ENCODE measurements at regions not wholly inside any gene's neighbourhood (a gene's known extent, or its start where the extent isn't known, plus 50 kb on each side); places are given as distances from the start of the nearest gene placed in this dataset.

- H4K20me1 ChIP-seq (ENCODE audit: control insufficient read depth, extremely low read depth, insufficient read depth, low read length), result no peaks in the 10 kb centered on the region
- H2AFZ ChIP-seq (ENCODE audit: control insufficient read depth, low read length), result no peak overlapping the region
- H3K27ac ChIP-seq (ENCODE audit: control insufficient read depth, insufficient read depth, low read length), result no peak overlapping the region
- no peak for DNase-seq (ENCODE audit: low read depth, low spot score)
- no peak overlapping the region for H3K9ac ChIP-seq (ENCODE audit: control insufficient read depth, extremely low read depth, insufficient read depth, low read length)
- TF ChIP-seq EZH2 (IDR thresholded peaks at IDR 0.05; ENCODE audit: low read length), result no peak
- TF ChIP-seq, protein P1, sequence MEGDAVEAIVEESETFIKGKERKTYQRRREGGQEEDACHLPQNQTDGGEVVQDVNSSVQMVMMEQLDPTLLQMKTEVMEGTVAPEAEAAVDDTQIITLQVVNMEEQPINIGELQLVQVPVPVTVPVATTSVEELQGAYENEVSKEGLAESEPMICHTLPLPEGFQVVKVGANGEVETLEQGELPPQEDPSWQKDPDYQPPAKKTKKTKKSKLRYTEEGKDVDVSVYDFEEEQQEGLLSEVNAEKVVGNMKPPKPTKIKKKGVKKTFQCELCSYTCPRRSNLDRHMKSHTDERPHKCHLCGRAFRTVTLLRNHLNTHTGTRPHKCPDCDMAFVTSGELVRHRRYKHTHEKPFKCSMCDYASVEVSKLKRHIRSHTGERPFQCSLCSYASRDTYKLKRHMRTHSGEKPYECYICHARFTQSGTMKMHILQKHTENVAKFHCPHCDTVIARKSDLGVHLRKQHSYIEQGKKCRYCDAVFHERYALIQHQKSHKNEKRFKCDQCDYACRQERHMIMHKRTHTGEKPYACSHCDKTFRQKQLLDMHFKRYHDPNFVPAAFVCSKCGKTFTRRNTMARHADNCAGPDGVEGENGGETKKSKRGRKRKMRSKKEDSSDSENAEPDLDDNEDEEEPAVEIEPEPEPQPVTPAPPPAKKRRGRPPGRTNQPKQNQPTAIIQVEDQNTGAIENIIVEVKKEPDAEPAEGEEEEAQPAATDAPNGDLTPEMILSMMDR (optimal IDR thresholded peaks at IDR 0.05 in 1 of 3, IDR thresholded peaks at IDR 0.05 in 1 of 3, conservative IDR thresholded peaks at IDR 0.05 in 1 of 3; ENCODE audit: extremely low read depth in 1 of 3, insufficient read depth in 2 of 3, low read length in 3 of 3), result no peak
- no peaks in the 10 kb centered on the region for H3K79me2 ChIP-seq (ENCODE audit: control insufficient read depth, insufficient read depth, low read length)
- H3K4me2 ChIP-seq (ENCODE audit: control insufficient read depth, extremely low read depth, insufficient read depth, low read depth, low read length), result no peak overlapping the region
- H3K4me3 ChIP-seq (ENCODE audit: control insufficient read depth in 2 of 3, extremely low read depth in 1 of 3, insufficient read depth in 2 of 3, low read depth in 1 of 3, low read length in 3 of 3), result no peak overlapping the region
- no peaks in the 10 kb centered on the region for H3K4me1 ChIP-seq (ENCODE audit: control insufficient read depth, extremely low read depth, insufficient read depth, low read length)
- FAIRE-seq, result no peak
- no peaks in the 10 kb centered on the region for H3K36me3 ChIP-seq (ENCODE audit: control insufficient read depth in 2 of 2, extremely low read depth in 1 of 2, insufficient read depth in 2 of 2, low read length in 2 of 2)
- no peaks in the 10 kb centered on the region for H3K27me3 ChIP-seq (ENCODE audit: control insufficient read depth, extremely low read depth, insufficient read depth, low read length)
- dilution Hi-C loops (cut with MboI; ENCODE audit: extremely low pct_ligation_motif_present, low sequenced_read_pairs), result no loop called here
- no peaks in the 10 kb centered on the region for H3K9me1 ChIP-seq (ENCODE audit: control insufficient read depth, extremely low read depth, insufficient read depth, low read length)
- peaks cover 2% of the 10 kb centered on the region for H3K9me3 ChIP-seq (ENCODE audit: control insufficient read depth, low read depth, low read length)
These were observed 534.8 kb upstream of the CDH7 start for GRCh38 chr18:65215865-65216466.

- H3K4me2 ChIP-seq (ENCODE audit: control insufficient read depth, extremely low read depth, insufficient read depth, low read depth, low read length), result no peak overlapping the region
- no peak overlapping the region for H2AFZ ChIP-seq (ENCODE audit: control insufficient read depth, low read length)
- H3K27ac ChIP-seq (ENCODE audit: control insufficient read depth, insufficient read depth, low read length), result no peak overlapping the region
- no peaks in the 10 kb centered on the region for H3K36me3 ChIP-seq (ENCODE audit: control insufficient read depth in 2 of 2, extremely low read depth in 1 of 2, insufficient read depth in 2 of 2, low read length in 2 of 2)
- FAIRE-seq, result no peak
- H3K9me3 ChIP-seq (ENCODE audit: control insufficient read depth, low read depth, low read length), result peaks cover 2% of the 10 kb centered on the region
- dilution Hi-C loops (cut with MboI; ENCODE audit: extremely low pct_ligation_motif_present, low sequenced_read_pairs), result no loop called here
- H3K79me2 ChIP-seq (ENCODE audit: control insufficient read depth, insufficient read depth, low read length), result no peaks in the 10 kb centered on the region
- no peak overlapping the region for H3K4me3 ChIP-seq (ENCODE audit: control insufficient read depth in 2 of 3, extremely low read depth in 1 of 3, insufficient read depth in 2 of 3, low read depth in 1 of 3, low read length in 3 of 3)
- no peaks in the 10 kb centered on the region for H4K20me1 ChIP-seq (ENCODE audit: control insufficient read depth, extremely low read depth, insufficient read depth, low read length)
- H3K9me1 ChIP-seq (ENCODE audit: control insufficient read depth, extremely low read depth, insufficient read depth, low read length), result no peaks in the 10 kb centered on the region
- no peaks in the 10 kb centered on the region for H3K4me1 ChIP-seq (ENCODE audit: control insufficient read depth, extremely low read depth, insufficient read depth, low read length)
- DNase-seq (ENCODE audit: low read depth, low spot score), result no peak
- no peaks in the 10 kb centered on the region for H3K27me3 ChIP-seq (ENCODE audit: control insufficient read depth, extremely low read depth, insufficient read depth, low read length)
- no peak for TF ChIP-seq EZH2 (IDR thresholded peaks at IDR 0.05; ENCODE audit: low read length)
- TF ChIP-seq, protein P1 (optimal IDR thresholded peaks at IDR 0.05 in 1 of 3, IDR thresholded peaks at IDR 0.05 in 1 of 3, conservative IDR thresholded peaks at IDR 0.05 in 1 of 3; ENCODE audit: extremely low read depth in 1 of 3, insufficient read depth in 2 of 3, low read length in 3 of 3), result no peak
- no peak overlapping the region for H3K9ac ChIP-seq (ENCODE audit: control insufficient read depth, extremely low read depth, insufficient read depth, low read length)
These were observed 536.4 kb upstream of the CDH7 start for GRCh38 chr18:65214456-65214855.

Measured in keratinocyte (primary cell).